ENCODE measurements at regions not wholly inside any gene's neighbourhood (a gene's known extent, or its start where the extent isn't known, plus 50 kb on each side); places are given as distances from the start of the nearest gene placed in this dataset.
"Not testable (repeated sequence)": the region's sequence is repeated elsewhere in the genome, so short reads cannot be mapped to it uniquely, and the experiment has no call there.

DNA sequence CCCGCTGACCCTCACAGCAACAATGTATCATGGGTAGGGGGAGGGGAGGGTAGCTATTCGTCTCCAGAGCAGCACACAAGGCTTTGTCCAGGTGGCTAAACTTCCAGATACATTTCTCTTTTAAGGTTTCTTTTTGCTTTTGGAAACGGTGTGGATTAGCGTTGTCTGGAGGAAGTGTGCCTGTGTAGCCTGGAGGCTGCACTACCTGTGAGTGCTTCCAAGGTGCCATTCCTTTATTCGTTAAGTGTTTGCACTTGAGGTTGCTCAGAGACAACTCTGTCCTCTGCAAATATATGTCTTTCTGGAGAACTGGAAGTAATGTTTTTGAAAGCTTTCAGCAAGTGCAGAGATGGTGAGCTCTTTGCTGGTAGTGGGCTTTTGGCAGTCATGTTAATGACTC is 53.1 kb downstream of the HSFY1 start:
- intact Hi-C loops (cut with DNase I; ENCODE audit: low total_unique reads); H3K27me3 ChIP-seq; H3K4me3 ChIP-seq; H3K27ac ChIP-seq; H3K9me3 ChIP-seq; H3K4me1 ChIP-seq; DNase-seq (ENCODE audit: low spot score in 2 of 2); H3K36me3 ChIP-seq: not testable (repeated sequence)

DNA sequence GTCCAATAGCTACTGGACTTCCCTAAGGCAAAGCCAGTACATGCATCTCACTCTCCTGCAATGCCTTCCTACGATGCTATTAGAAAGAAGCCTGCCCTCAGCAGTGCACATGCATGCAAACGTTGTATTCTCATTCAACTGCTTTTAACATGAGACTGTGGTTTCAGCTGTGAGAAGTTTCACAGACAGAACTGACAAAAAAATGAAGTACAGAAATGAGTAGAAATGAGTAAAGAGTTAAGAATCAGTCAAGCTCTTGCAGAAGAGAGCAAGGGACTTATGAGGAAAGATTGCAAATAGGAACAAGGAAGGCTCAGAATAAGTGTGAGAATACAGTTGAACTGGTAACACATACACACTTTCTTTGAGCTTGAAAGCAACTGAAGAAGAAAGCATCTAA is 54.8 kb downstream of the HSFY1 start:
- H3K27ac ChIP-seq; H3K36me3 ChIP-seq; H3K27me3 ChIP-seq; H3K4me3 ChIP-seq; DNase-seq (ENCODE audit: low spot score in 2 of 2); intact Hi-C loops (cut with DNase I; ENCODE audit: low total_unique reads); H3K9me3 ChIP-seq; H3K4me1 ChIP-seq: not testable (repeated sequence)

DNA sequence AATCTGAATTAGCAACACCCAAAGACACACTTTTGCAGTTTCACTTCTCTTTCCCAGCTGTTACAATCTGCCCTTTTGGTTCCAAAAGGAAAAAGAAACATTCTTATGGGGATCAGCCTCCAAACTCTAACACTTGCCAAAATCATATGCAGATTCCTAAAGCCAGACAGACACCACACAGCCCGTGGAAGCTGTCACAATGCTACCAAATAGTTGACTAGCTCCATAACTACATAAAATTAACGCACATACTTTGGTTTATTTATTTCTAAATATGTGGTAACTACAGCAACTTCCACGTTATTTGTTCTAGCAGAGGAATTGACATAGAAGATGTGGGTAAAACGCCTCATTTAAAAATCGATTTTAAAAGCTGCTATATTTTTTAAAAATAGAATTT is 59.7 kb downstream of the HSFY1 start:
- H3K9me3 ChIP-seq; DNase-seq (ENCODE audit: low spot score in 2 of 2); intact Hi-C loops (cut with DNase I; ENCODE audit: low total_unique reads); H3K27me3 ChIP-seq; H3K36me3 ChIP-seq; H3K27ac ChIP-seq; H3K4me1 ChIP-seq; H3K4me3 ChIP-seq: not testable (repeated sequence)

DNA sequence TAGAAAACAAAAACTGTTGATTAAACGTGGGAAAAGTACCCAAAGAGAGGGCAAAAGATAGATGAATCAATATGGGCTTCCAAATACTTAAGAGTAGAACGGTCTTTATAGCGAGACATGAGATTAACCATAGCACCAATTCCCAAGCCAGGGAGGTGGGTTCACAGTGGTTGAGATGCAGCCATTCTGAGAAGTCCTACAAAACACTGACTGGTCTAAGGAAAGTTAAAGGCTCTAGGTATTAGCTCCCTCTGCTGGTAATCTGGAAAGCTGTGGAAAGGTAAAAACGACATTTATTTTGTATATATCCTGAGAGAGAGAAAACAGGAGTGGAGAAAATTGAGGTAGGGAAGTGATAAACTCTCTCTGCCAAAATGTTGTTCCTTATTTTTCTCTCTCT is 61.7 kb downstream of the HSFY1 start:
- H3K27me3 ChIP-seq; H3K4me3 ChIP-seq; H3K36me3 ChIP-seq; H3K9me3 ChIP-seq; H3K4me1 ChIP-seq; H3K27ac ChIP-seq; intact Hi-C loops (cut with DNase I; ENCODE audit: low total_unique reads); DNase-seq (ENCODE audit: low spot score in 2 of 2): not testable (repeated sequence)

DNA sequence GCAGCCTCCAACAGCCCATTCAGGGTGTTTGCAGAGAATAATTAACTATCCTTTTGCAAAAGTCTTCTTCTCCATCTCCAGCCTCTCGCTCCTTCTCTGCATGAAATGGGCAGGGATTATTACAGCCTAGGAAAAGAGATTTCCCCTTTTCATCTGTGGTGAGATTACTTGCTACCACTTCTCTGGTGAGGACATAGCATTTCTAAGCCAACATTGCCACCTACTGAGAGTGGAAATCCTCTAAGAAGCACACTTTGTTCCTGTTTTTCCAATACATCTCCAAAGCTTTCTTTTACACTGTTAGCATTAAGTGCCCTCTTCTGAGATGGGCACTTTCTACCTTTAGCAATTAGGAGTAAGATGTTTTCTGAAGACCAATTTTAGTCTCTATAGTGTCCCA is 69.3 kb downstream of the HSFY1 start:
- H3K4me1 ChIP-seq; intact Hi-C loops (cut with DNase I; ENCODE audit: low total_unique reads); DNase-seq (ENCODE audit: low spot score in 2 of 2); H3K36me3 ChIP-seq; H3K27me3 ChIP-seq; H3K27ac ChIP-seq; H3K9me3 ChIP-seq; H3K4me3 ChIP-seq: not testable (repeated sequence)

DNA sequence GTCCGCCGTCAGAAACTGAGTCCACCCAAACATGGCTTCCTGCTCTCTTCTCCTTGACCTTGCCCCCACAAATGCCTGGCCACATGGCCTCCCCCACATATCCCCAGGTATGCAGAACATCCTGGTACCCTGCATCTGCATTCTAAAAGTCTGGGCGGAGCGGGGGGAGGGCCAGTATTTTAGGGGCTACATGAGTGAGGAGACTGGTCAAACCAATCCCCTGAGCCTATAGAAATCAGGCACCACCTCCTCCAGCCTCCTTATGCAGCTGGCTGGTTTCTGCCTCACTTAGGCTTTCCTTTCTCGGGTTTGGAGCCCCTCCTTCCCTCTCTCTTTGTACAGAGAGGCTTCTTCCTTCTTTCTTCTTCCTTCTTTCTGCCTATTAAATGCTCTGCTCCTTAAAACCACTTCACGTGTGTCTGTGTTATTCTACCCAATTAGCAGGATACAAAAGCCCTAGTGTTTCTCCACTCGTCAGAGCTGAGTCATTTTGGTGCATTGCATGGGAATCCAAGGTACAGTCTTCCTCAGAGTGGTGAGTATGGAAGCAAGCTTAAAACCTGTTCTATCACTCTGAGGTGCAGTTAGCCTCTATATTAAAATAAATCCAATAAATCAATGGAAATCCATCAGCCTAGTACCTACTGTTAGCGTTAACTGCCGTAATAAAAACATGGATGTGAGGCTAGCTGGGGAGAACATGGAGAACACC is 83.4 kb downstream of the HSFY1 start:
- intact Hi-C loops (cut with DNase I; ENCODE audit: low total_unique reads); H3K36me3 ChIP-seq; H3K4me3 ChIP-seq; H3K27me3 ChIP-seq; H3K27ac ChIP-seq; H3K4me1 ChIP-seq; H3K9me3 ChIP-seq; DNase-seq (ENCODE audit: low spot score in 2 of 2): not testable (repeated sequence)

DNA sequence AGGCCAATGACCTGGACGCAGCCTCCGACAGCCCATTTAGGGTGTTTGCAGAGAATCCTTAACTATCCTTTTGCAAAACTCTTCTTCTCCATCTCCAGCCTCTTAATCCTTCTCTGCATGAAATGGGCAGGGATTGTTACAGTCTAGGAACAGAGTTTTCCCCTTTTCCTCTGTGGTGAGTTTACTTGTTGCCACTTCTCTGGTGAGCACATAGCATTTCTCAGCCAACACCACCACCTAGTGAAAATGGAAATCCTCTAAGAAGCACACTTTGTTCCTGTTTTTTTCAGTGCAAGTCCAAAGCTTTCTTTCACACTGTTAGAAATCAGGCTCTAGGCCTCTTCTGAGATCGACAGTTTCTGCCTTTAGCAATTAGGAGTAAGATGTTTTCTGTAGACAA is 84.1 kb downstream of the HSFY1 start:
- intact Hi-C loops (cut with DNase I; ENCODE audit: low total_unique reads); H3K36me3 ChIP-seq; H3K27ac ChIP-seq; DNase-seq (ENCODE audit: low spot score in 2 of 2); H3K4me1 ChIP-seq; H3K4me3 ChIP-seq; H3K9me3 ChIP-seq; H3K27me3 ChIP-seq: not testable (repeated sequence)

DNA sequence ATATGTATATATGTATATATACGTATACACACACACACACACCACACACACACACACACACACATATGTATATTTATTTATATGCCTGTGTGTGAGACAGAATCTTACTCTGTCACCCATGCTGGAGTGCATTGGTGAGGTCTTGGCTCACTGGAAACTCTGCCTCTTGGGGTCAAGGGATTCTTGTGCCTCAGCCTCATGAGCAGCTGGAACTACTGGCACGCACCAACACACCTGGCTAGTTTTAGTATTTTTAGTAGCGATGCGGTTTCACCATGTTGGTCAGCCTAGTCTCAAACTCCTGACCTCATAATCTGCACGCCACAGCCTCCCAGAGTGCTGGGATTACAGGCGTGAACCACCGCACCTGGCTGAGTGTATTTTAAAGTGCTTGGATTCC is 85.1 kb downstream of the HSFY1 start:
- H3K4me1 ChIP-seq; H3K36me3 ChIP-seq; H3K4me3 ChIP-seq; H3K9me3 ChIP-seq; H3K27me3 ChIP-seq; intact Hi-C loops (cut with DNase I; ENCODE audit: low total_unique reads); DNase-seq (ENCODE audit: low spot score in 2 of 2); H3K27ac ChIP-seq: not testable (repeated sequence)

DNA sequence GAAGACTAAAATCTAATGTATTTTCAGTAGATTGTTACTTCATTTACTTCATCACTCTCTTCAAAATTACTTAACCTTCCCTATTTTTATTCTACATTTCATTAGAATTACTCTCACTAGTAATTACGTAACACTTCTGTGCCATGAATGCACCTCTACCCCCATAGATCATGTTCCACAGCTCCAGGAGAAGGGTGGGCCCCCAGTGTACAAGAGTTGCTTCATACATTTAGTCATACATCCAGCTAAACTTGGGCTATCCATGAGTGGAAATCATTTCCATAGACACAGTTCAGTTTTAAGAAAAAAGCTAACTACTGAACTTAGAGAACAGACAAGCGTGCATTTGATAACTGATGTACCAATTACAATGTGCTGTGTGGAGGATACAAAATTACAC is 104.2 kb downstream of the HSFY1 start:
- Histone ChIP-seq H3K4me3 (no peak overlapping the region), H3K9me3 (no peaks in the 10 kb centered on the region), H3K36me3 (no peaks in the 10 kb centered on the region), H3K27ac (no peak overlapping the region), H3K4me1 (no peaks in the 10 kb centered on the region), H3K27me3 (no peaks in the 10 kb centered on the region)
- DNase-seq (ENCODE audit: low spot score in 2 of 2) = no peak
- intact Hi-C loops (cut with DNase I; ENCODE audit: low total_unique reads) = no loop called here
- no peak for TF ChIP-seq POLR2AphosphoS5 (IDR thresholded peaks at IDR 0.05)

DNA sequence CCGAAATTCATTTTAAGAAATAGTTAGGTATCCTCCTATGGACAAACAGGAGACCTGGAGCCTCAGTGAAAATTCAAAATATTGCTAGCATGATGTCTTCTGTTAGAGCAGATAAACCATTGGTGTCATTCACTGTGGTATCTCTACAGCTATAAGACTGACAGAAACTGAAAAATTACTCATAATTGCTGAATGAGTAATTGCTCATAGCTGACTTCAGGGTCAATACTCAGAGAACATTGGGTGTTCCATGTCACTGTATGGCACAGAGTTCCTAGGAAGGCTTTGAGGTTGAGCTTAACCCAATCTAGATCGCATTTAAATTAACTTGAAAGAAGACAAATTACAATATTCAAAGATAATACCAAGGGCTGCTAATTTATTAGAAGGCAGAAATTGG is 109.0 kb downstream of the HSFY2 start:
- intact Hi-C loops (cut with DNase I; ENCODE audit: low total_unique reads) = no loop called here
- Histone ChIP-seq H3K4me3 (no peak overlapping the region), H3K27me3 (no peaks in the 10 kb centered on the region), H3K36me3 (no peaks in the 10 kb centered on the region), H3K9me3 (no peaks in the 10 kb centered on the region), H3K4me1 (no peaks in the 10 kb centered on the region), H3K27ac (no peak overlapping the region)
- TF ChIP-seq, protein P1, sequence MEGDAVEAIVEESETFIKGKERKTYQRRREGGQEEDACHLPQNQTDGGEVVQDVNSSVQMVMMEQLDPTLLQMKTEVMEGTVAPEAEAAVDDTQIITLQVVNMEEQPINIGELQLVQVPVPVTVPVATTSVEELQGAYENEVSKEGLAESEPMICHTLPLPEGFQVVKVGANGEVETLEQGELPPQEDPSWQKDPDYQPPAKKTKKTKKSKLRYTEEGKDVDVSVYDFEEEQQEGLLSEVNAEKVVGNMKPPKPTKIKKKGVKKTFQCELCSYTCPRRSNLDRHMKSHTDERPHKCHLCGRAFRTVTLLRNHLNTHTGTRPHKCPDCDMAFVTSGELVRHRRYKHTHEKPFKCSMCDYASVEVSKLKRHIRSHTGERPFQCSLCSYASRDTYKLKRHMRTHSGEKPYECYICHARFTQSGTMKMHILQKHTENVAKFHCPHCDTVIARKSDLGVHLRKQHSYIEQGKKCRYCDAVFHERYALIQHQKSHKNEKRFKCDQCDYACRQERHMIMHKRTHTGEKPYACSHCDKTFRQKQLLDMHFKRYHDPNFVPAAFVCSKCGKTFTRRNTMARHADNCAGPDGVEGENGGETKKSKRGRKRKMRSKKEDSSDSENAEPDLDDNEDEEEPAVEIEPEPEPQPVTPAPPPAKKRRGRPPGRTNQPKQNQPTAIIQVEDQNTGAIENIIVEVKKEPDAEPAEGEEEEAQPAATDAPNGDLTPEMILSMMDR (IDR thresholded peaks at IDR 0.05) = no peak
- TF ChIP-seq POLR2AphosphoS5 (IDR thresholded peaks at IDR 0.05) (no peak), POLR2A (IDR thresholded peaks at IDR 0.05) (no peak)
- no peak for DNase-seq (ENCODE audit: low spot score in 2 of 2)

Measured in breast epithelium (tissue), 4 donors.